ENCODE measurements at regions not wholly inside any gene's neighbourhood (a gene's known extent, or its start where the extent isn't known, plus 50 kb on each side); places are given as distances from the start of the nearest gene placed in this dataset.
"Not testable (repeated sequence)": the region's sequence is repeated elsewhere in the genome, so short reads cannot be mapped to it uniquely, and the experiment has no call there.

DNA sequence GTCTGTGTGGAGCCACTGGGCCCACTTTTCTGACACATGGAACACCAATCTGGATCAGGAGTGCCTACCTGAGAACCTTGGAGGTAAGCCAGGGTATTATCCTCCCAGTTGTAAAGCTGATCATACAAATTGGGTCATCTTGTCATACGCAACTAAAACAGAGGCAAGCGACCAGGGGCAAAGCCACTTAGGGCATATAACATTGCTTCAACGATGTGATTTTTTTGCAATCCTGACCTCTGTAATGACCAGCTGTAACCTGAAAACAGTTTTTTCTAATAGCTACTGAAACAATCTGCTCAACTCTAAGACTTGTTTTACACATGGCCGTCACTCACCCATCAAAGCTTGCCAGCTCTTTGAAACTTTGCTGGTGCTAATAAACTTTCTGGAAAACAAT is 261.5 kb upstream of the AGTR2 start:
- DNase-seq (ENCODE audit: extremely low read depth, low read depth) = no peak

GRCh38 chrX:115911967-115912366 is 258.6 kb upstream of the AGTR2 start:
- no peak for DNase-seq (ENCODE audit: extremely low read depth, low read depth)

DNA sequence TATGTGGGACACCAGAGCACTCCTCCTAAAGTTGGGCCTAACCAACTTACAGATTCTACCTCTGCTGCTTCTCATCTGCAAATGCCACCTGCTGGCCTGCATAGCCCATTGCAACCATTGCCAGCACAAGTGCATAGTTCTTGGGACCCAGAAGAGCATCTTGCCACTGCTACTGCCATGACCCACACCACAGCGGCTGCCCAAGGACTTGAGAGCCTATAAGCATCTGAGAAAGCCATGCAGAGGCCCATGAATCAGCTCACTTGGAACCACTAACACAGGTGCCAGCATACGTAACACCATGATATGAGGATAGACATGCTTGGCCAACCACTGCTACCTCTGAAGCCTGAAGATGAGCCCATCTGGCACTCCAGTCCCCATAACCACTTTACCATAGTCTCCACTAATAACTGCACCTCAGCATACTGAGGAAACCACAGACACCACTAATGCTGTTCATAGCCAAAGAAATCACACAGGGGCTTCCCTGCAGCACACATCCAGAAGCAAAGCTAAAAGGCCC is 258.1 kb upstream of the AGTR2 start:
- DNase-seq (ENCODE audit: extremely low read depth, low read depth) = no peak

DNA sequence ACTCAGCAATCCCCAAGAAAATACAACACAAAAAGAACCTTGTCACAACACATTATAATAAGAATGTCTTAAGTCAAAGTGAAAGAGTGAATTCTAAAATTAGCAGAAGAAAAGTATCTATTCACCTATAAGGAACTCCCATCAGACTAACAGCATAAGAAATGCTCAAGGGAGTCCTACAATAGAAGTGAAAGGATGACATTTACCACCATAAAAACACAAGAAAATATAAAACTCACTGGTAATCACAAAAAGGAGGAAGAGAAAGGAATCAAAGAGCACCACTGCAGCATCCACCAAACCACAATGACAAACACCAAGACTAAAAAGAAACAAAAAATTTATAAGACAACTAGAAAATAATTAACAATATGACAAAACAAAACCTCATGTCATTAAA is 257.0 kb upstream of the AGTR2 start:
- DNase-seq (ENCODE audit: extremely low read depth, low read depth) = no peak

GRCh38 chrX:115915625-115916024 is 254.9 kb upstream of the AGTR2 start:
- not testable (repeated sequence) for DNase-seq (ENCODE audit: extremely low read depth, low read depth)

DNA sequence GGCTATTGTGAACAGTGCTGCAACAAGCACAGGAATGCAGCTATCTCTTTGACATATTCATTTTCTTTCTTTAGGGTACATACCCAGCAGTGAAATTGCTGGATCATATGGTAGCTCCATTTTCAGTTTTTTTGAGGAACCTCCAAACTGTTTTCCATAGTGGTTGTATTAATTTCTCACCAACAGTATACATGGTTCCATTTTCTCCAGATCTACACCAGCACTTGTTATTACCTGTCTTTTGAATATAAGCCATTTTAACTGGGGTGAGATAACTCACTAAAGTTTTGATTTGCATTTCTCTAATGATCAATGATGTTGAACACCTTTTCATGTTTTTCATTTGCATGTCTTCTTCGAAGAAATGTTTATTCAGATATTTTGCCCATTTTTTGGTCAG is 241.1 kb upstream of the AGTR2 start:
- DNase-seq (ENCODE audit: extremely low read depth, low read depth) = no peak

DNA sequence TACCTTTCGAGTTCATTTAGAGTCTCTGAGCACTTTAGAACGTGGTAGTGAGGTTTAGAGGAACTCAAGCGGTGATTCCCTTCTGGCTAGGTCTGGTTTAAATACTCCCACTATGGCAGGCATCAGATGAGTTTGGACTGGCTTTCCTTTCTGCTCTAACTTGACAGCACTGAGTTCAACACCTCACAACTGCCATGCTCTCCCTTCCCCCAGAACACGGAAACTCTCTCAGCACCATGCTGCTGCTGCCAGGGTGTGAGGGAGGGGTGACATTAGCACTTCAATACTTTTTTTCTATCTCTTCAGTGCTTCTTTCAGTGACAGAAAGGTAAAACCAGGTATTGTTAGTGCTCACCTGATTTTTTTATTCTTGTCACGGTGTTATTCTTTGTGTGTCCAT is 234.5 kb upstream of the AGTR2 start:
- no peak for DNase-seq (ENCODE audit: extremely low read depth, low read depth)

- DNase-seq (ENCODE audit: extremely low read depth, low read depth) = no peak
Measured at GRCh38 chrX:115939070-115939469, 231.5 kb upstream of the AGTR2 start.

GRCh38 chrX:115939636-115940160 is 230.8 kb upstream of the AGTR2 start:
- DNase-seq (ENCODE audit: extremely low read depth, low read depth) = no peak

GRCh38 chrX:115940348-115940747 is 230.2 kb upstream of the AGTR2 start:
- no peak for DNase-seq (ENCODE audit: extremely low read depth, low read depth)

DNA sequence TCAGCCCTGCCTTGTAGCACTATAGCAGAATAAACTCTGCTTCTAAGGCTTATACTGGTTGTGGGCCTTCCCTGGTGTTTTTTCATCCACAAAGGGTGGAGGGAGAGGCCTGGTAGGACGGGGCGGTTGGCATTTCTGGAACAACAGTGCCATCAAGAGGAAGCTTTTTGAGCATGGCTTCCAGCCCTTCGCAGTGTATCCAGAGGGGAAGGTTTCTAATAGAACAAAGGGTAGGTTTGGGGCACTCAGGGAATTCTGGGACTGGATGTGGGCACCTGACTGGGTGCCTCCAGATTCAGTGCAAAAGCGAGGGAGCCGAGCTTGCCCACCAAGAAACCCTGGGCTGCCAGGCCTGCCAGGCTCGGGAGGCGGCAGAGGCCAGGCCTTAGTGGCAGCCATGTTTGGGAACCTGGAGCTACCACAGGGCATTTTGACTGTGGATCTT is 229.6 kb upstream of the AGTR2 start:
- DNase-seq (ENCODE audit: extremely low read depth, low read depth) = no peak

DNA sequence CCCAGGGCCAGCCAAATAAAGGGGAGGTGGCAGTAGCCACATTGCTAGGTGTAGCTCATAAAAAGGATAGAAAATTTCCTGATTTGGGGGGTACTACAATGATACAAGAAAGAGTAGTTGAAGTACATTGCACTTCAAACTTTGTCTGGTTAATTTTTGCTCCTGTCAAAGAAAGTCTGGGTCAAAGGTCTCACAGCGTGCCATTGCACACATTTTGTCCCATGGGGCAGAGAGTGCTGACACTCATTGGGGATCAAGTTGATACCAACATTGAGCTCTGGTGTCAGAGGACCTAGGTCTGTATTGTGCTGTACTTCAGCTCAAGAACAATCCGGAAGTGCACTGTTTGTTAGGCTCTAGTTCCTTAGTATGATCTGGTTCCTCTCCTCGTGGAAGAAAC is 229.2 kb upstream of the AGTR2 start:
- no peak for DNase-seq (ENCODE audit: extremely low read depth, low read depth)

GRCh38 chrX:115946059-115946458 is 224.5 kb upstream of the AGTR2 start:
- no peak for DNase-seq (ENCODE audit: extremely low read depth, low read depth)

DNA sequence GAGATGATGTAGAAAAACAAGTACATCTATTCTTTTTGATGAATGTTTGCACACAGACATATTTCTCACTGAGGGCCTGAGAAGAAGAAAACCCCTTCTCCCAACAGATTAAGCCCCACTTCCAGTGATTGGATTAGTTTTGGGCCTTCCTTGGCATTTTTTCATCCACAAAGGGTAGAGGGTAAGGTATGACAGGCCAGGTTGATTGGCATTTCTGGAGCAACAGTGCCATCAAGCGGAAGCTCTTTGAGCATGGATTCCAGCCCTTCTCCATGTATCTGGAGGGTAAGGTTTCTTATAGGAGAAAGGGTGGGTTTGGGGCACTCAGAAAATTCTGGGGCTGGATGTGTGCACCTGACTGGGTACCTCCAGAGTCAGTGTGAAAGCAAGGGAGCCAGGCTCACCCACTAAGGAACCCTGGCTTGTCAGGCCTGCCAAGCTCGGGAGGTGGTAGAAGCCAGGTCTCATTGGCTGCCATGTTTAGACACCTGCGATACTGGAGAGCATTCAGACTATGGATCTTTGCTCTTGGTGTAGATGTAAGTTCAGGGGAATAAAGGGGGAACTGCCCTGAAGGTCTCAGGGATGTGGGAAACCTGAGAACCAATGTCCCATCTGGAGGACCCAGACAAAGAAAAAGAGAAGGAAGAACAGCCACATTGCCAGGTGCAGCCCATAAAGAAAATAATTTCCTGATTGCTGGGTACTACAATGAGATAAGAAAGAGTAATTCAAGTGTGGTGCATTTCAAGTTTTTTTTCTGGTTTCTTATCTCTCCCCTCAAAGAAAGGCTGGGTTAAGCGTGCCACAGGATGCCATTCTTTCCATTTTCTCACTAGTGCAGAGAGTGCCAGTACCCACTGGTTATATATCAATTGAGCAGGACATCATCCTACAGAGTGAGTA is 222.3 kb upstream of the AGTR2 start:
- DNase-seq (ENCODE audit: extremely low read depth, low read depth) = no peak

- no peak for DNase-seq (ENCODE audit: extremely low read depth, low read depth)
Measured at GRCh38 chrX:115949900-115950822, 220.4 kb upstream of the AGTR2 start.

- no peak for DNase-seq (ENCODE audit: extremely low read depth, low read depth)
Measured at GRCh38 chrX:115952417-115953092, 218.0 kb upstream of the AGTR2 start.

DNA sequence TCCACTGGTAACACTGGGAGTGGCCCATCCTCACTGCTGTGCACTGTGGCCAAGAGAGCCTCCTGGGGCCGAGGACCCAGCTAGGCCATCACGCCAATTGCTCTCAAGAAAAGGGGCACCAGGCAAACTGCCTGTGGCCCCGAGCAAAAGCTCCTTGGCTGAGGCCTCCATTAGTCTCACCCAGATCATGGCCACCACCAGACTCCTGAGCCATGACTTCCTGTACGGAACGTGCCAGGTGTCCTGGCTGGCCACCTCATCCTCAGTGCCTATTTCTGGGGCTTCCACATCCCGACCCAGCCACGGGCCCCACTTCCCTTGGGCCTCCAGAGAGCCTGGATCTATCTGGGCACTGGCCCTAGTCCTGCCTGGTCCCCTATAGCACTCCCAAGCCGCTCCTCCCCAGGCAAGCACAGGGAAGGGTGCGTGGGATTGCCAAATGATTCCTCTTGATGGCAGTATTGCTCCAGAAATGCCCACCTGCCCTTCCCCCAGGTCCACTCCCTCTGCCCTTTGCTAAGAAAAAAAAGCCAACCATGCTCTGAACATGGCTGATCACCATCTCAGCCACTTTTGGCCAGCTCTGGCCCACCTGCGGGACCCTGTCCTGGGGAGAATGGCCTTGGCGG is 212.6 kb upstream of the AGTR2 start:
- no peak for DNase-seq (ENCODE audit: extremely low read depth, low read depth)

DNA sequence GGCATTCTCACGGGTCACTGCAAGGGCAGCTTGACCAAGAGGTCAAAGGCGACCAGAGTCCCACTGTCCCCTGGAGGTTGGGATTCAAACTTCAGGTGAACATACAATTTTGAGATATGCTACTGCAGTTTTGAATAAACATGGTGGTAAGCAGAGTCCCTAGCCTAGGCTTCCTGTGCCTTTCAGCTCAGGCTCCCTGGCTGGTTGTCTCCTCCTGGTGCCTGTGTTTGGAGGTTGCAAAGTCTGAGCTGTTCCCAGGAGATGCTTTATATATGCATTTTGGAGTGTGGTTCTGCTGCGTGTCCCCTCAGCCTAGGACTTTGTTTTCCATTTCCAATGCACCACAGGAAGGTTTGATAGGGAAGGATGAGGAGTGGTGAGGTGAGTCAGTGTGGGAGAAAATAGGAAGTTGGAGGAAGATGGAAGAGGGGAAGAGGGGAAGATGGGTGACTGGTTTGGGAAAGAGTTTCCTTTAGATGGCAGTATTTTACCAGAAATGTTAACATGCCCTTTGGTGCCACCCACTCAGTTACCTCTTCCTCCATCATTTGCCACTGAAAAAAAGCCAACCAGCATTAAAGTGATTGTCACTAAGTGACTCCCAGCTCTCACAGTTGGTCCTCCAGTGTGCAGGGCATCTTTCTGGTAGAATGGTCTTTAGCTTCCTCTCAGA is 211.7 kb upstream of the AGTR2 start:
- no peak for DNase-seq (ENCODE audit: extremely low read depth, low read depth)

GRCh38 chrX:115960440-115961084 is 210.0 kb upstream of the AGTR2 start:
- DNase-seq (ENCODE audit: extremely low read depth, low read depth) = no peak

Data from NCI-H460 (cell line).